ENCODE measurements at regions not wholly inside any gene's neighbourhood (a gene's known extent, or its start where the extent isn't known, plus 50 kb on each side); places are given as distances from the start of the nearest gene placed in this dataset.

DNA sequence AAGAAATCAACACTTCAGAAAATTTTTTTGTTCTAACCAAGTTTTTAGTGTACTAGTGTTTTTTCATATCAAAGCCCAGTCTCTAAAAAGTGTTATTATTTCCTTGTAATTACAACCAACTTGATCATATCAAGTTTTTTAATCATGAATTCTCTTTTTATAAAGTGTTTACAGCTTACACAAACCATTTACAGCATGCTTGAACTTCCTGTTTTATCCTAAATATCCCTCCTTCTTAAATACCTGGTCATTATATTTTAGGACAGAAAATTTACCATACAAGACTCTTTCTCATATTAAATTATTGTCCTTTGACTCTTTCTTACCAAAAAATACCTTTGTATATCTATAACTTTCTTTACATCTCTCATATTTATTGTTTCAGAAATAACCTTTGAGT, 89.4 kb upstream of the NPY2R start:
- no peak overlapping the region for H3K27ac ChIP-seq (ENCODE audit: low read length)
- H3F3A ChIP-seq (ENCODE audit: insufficient read depth, low read length, poor library complexity, severe bottlenecking) = no peaks in the 10 kb centered on the region
- TF ChIP-seq TAF1 (IDR thresholded peaks at IDR 0.05; ENCODE audit: low read depth) (no peak), POLR2AphosphoS5 (IDR thresholded peaks at IDR 0.05) (no peak), MXI1 (conservative IDR thresholded peaks at IDR 0.05; ENCODE audit: poor library complexity, severe bottlenecking) (no peak), RAD21 (conservative IDR thresholded peaks at IDR 0.05) (no peak), SMC3 (conservative IDR thresholded peaks at IDR 0.05; ENCODE audit: poor library complexity) (no peak), EZH2 (IDR thresholded peaks at IDR 0.05; ENCODE audit: borderline replicate concordance, insufficient read depth, low read length, poor library complexity, severe bottlenecking) (no peak), EP300 (conservative IDR thresholded peaks at IDR 0.05; ENCODE audit: poor library complexity, severe bottlenecking) (no peak)
- TF ChIP-seq, protein P1, sequence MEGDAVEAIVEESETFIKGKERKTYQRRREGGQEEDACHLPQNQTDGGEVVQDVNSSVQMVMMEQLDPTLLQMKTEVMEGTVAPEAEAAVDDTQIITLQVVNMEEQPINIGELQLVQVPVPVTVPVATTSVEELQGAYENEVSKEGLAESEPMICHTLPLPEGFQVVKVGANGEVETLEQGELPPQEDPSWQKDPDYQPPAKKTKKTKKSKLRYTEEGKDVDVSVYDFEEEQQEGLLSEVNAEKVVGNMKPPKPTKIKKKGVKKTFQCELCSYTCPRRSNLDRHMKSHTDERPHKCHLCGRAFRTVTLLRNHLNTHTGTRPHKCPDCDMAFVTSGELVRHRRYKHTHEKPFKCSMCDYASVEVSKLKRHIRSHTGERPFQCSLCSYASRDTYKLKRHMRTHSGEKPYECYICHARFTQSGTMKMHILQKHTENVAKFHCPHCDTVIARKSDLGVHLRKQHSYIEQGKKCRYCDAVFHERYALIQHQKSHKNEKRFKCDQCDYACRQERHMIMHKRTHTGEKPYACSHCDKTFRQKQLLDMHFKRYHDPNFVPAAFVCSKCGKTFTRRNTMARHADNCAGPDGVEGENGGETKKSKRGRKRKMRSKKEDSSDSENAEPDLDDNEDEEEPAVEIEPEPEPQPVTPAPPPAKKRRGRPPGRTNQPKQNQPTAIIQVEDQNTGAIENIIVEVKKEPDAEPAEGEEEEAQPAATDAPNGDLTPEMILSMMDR (IDR thresholded peaks at IDR 0.05; ENCODE audit: poor library complexity, severe bottlenecking) = no peak
- TF ChIP-seq, protein P2, sequence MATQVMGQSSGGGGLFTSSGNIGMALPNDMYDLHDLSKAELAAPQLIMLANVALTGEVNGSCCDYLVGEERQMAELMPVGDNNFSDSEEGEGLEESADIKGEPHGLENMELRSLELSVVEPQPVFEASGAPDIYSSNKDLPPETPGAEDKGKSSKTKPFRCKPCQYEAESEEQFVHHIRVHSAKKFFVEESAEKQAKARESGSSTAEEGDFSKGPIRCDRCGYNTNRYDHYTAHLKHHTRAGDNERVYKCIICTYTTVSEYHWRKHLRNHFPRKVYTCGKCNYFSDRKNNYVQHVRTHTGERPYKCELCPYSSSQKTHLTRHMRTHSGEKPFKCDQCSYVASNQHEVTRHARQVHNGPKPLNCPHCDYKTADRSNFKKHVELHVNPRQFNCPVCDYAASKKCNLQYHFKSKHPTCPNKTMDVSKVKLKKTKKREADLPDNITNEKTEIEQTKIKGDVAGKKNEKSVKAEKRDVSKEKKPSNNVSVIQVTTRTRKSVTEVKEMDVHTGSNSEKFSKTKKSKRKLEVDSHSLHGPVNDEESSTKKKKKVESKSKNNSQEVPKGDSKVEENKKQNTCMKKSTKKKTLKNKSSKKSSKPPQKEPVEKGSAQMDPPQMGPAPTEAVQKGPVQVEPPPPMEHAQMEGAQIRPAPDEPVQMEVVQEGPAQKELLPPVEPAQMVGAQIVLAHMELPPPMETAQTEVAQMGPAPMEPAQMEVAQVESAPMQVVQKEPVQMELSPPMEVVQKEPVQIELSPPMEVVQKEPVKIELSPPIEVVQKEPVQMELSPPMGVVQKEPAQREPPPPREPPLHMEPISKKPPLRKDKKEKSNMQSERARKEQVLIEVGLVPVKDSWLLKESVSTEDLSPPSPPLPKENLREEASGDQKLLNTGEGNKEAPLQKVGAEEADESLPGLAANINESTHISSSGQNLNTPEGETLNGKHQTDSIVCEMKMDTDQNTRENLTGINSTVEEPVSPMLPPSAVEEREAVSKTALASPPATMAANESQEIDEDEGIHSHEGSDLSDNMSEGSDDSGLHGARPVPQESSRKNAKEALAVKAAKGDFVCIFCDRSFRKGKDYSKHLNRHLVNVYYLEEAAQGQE (IDR thresholded peaks at IDR 0.05; ENCODE audit: borderline replicate concordance) = no peak
- H2AFZ ChIP-seq (ENCODE audit: low read depth, low read length) = no peak overlapping the region
- no peaks in the 10 kb centered on the region for H4K20me1 ChIP-seq (ENCODE audit: insufficient read depth)
- no peak overlapping the region for H3K9ac ChIP-seq (ENCODE audit: low read length)
- no peaks in the 10 kb centered on the region for H3K27me3 ChIP-seq (ENCODE audit: insufficient read depth, low read depth, low read length)
- H3K4me2 ChIP-seq (ENCODE audit: low read length) = no peak overlapping the region
- H3K79me2 ChIP-seq (replicated peaks; ENCODE audit: insufficient read depth, low read length) = no peaks in the 10 kb centered on the region
- no peaks in the 10 kb centered on the region for H3K36me3 ChIP-seq (ENCODE audit: insufficient read depth, low read length)
- no peaks in the 10 kb centered on the region for H3K9me3 ChIP-seq (ENCODE audit: low read length)
- H3K9me2 ChIP-seq (ENCODE audit: insufficient read depth, low read length) = no peaks in the 10 kb centered on the region
- H3K4me3 ChIP-seq (ENCODE audit: low read length) = no peak overlapping the region

DNA sequence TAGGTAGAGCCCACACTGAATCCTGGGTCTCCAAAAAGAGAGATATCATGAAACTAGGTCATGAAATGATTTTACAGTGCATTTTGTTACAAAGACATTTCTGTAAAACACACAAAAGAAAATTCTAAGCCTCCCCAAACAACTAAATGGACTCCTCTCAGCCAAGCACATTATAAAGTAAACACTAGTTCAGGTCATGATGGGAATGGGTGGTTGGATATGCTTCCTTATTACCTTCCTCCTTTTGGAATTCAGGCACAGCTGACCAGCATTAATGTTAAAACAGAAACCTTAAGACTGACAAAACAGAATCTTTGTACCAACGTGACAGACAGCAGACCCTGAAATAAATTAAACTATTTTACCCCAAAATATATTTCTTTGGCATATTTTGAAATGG, 87.9 kb upstream of the NPY2R start:
- TF ChIP-seq TAF1 (IDR thresholded peaks at IDR 0.05; ENCODE audit: low read depth) (no peak), SMC3 (conservative IDR thresholded peaks at IDR 0.05; ENCODE audit: poor library complexity) (no peak), RAD21 (conservative IDR thresholded peaks at IDR 0.05) (no peak), MXI1 (conservative IDR thresholded peaks at IDR 0.05; ENCODE audit: poor library complexity, severe bottlenecking) (no peak), POLR2AphosphoS5 (IDR thresholded peaks at IDR 0.05) (no peak), EZH2 (IDR thresholded peaks at IDR 0.05; ENCODE audit: borderline replicate concordance, insufficient read depth, low read length, poor library complexity, severe bottlenecking) (no peak), EP300 (conservative IDR thresholded peaks at IDR 0.05; ENCODE audit: poor library complexity, severe bottlenecking) (no peak)
- TF ChIP-seq, protein P2 (IDR thresholded peaks at IDR 0.05; ENCODE audit: borderline replicate concordance) = no peak
- TF ChIP-seq, protein P1 (IDR thresholded peaks at IDR 0.05; ENCODE audit: poor library complexity, severe bottlenecking) = no peak
- no peak overlapping the region for H3K27ac ChIP-seq (ENCODE audit: low read length)
- H3K79me2 ChIP-seq (replicated peaks; ENCODE audit: insufficient read depth, low read length) = no peaks in the 10 kb centered on the region
- H3K9me2 ChIP-seq (ENCODE audit: insufficient read depth, low read length) = no peaks in the 10 kb centered on the region
- no peaks in the 10 kb centered on the region for H3K27me3 ChIP-seq (ENCODE audit: insufficient read depth, low read depth, low read length)
- no peak overlapping the region for H3K9ac ChIP-seq (ENCODE audit: low read length)
- no peaks in the 10 kb centered on the region for H3K9me3 ChIP-seq (ENCODE audit: low read length)
- H3K36me3 ChIP-seq (ENCODE audit: insufficient read depth, low read length) = no peaks in the 10 kb centered on the region
- no peaks in the 10 kb centered on the region for H4K20me1 ChIP-seq (ENCODE audit: insufficient read depth)
- H3K4me2 ChIP-seq (ENCODE audit: low read length) = no peak overlapping the region
- no peak overlapping the region for H3K4me3 ChIP-seq (ENCODE audit: low read length)
- H2AFZ ChIP-seq (ENCODE audit: low read depth, low read length) = no peak overlapping the region
- no peaks in the 10 kb centered on the region for H3F3A ChIP-seq (ENCODE audit: insufficient read depth, low read length, poor library complexity, severe bottlenecking)
